SK-N-SH (cell line): ENCODE measurements at regions not wholly inside any gene's neighbourhood (a gene's known extent, or its start where the extent isn't known, plus 50 kb on each side); places are given as distances from the start of the nearest gene placed in this dataset.

Experiments
- CTCF ChIA-PET: fragments of 300-600, 350-600 bp; formaldehyde crosslinking; extraction: SDS; loops from one replicate; lab custom pipeline; 2021; lab: Yijun Ruan, JAX
- POLR2A ChIA-PET: fragments of 350-600 bp; sonication (Branson Sonifier 250); formaldehyde crosslinking; extraction: SDS; loops from one replicate; lab custom pipeline; 2020; ENCODE audit warnings: antibody characterized with exemption, inconsistent platforms; lab: Yijun Ruan, JAX
- DNase-seq: peaks from one replicate; pipeline ENCODE4 v3.0.0; 2012
- H2AFZ ChIP-seq: fragments of 200-600 bp; sonication (generic); 2 replicates; pipeline ENCODE4 v1.8.1; 2016; ENCODE audit warnings: antibody characterized with exemption, mild to moderate bottlenecking, low read depth
- H3F3A ChIP-seq: fragments of 200-600 bp; sonication (generic); replicated peaks from 2 replicates; pipeline ENCODE3; 2016; ENCODE audit warnings: antibody characterized with exemption, mild to moderate bottlenecking; ENCODE audit not compliant: insufficient read depth
- H3K27ac ChIP-seq, 2 experiments: fragments of 200-500 bp in 1 of 2; fragments of 200-600 bp in 1 of 2; sonication (Bioruptor generic) in 1 of 2; sonication (generic), shearing (Covaris generic) in 1 of 2; 2 replicates each; pipeline versions ENCODE4 v1.5.1 to v1.6.1; 2014 to 2016; ENCODE audit warnings: low read depth in 2 of 2, inconsistent platforms in 1 of 2, low read length in 1 of 2, mild to moderate bottlenecking in 1 of 2, mixed read lengths in 1 of 2
- H3K27me3 ChIP-seq: fragments of 200-600 bp; sonication (generic), shearing (Covaris generic); 2 replicates; pipeline ENCODE4 v1.6.1; 2016; ENCODE audit warnings: mixed run types; ENCODE audit not compliant: insufficient read depth
- H3K36me3 ChIP-seq, 2 experiments: fragments of 200-500 bp in 1 of 2; fragments of 200-600 bp in 1 of 2; sonication (Bioruptor generic) in 1 of 2; sonication (generic) in 1 of 2; replicated peaks in 1 of 2; 2 replicates each; pipeline versions ENCODE3 to v1.5.1; 2014 to 2016; ENCODE audit warnings: low read length in 1 of 2, mild to moderate bottlenecking in 1 of 2; ENCODE audit not compliant: insufficient read depth in 2 of 2, control insufficient read depth in 1 of 2
- H3K4me1 ChIP-seq, 2 experiments: fragments of 200-500 bp in 1 of 2; fragments of 200-600 bp in 1 of 2; sonication (Bioruptor generic) in 1 of 2; sonication (generic), shearing (Covaris generic) in 1 of 2; 2 replicates each; pipeline versions ENCODE4 v1.5.1 to v1.6.1; 2014 to 2016; ENCODE audit warnings: low read depth in 1 of 2, low read length in 1 of 2, mixed run types in 1 of 2; ENCODE audit not compliant: insufficient read depth in 2 of 2, control insufficient read depth in 1 of 2
- H3K4me2 ChIP-seq: fragments of 200-600 bp; sonication (generic), shearing (Covaris generic); 2 replicates; pipeline ENCODE4 v1.6.1; 2017; ENCODE audit warnings: mixed run types
- H3K4me3 ChIP-seq, 2 experiments: fragments of 200-500 bp in 1 of 2; fragments of 200-600 bp in 1 of 2; sonication (Bioruptor generic) in 1 of 2; sonication (generic), shearing (Covaris generic) in 1 of 2; 2 replicates each; pipeline versions ENCODE4 v1.5.1 to v1.8.1; 2014 to 2016; ENCODE audit warnings: low read depth in 2 of 2, inconsistent platforms in 1 of 2, low read length in 1 of 2, mild to moderate bottlenecking in 1 of 2, mixed read lengths in 1 of 2, moderate library complexity in 1 of 2
- H3K79me2 ChIP-seq: fragments of 200-600 bp; sonication (generic); 2 replicates; pipeline ENCODE4 v1.8.1; 2017; ENCODE audit warnings: mild to moderate bottlenecking; ENCODE audit not compliant: insufficient read depth
- H3K9ac ChIP-seq: fragments of 200-600 bp; sonication (generic); 2 replicates; pipeline ENCODE4 v1.6.1; 2017; ENCODE audit warnings: mixed run types
- H3K9me2 ChIP-seq: fragments of 200-600 bp; sonication (generic); 2 replicates; pipeline ENCODE4 v1.6.1; 2017; ENCODE audit warnings: mixed run types
- H3K9me3 ChIP-seq: fragments of 200-600 bp; sonication (generic); 2 replicates; pipeline ENCODE4 v1.6.1; 2017; ENCODE audit warnings: mixed run types, mild to moderate bottlenecking, moderate library complexity
- H4K20me1 ChIP-seq: fragments of 200-600 bp; sonication (generic); 2 replicates; pipeline ENCODE4 v1.6.1; 2017; ENCODE audit warnings: mild to moderate bottlenecking, mixed run types; ENCODE audit not compliant: insufficient read depth
- CHD2 ChIP-seq: fragments of 150-350 bp; IDR thresholded peaks from 2 replicates; pipeline ENCODE4 v1.6.1; 2018; ENCODE audit warnings: low read length; ENCODE audit not compliant: partially characterized antibody
- CTCF ChIP-seq: fragments of 200-600 bp; sonication (generic); IDR thresholded peaks from 2 replicates; pipeline ENCODE4 v1.6.1; 2017; ENCODE audit warnings: antibody characterized with exemption, mild to moderate bottlenecking, moderate library complexity
- ELF1 ChIP-seq: IDR thresholded peaks from 2 replicates; pipeline ENCODE4 v1.4.0; 2012
- EP300 ChIP-seq, 2 experiments: IDR thresholded peaks; 2 replicates each; pipeline versions ENCODE4 v1.4.0 to v1.6.1; 2012; ENCODE audit warnings: borderline replicate concordance in 1 of 2, low read depth in 1 of 2, low read length in 1 of 2
- FOSL2 ChIP-seq: IDR thresholded peaks from 2 replicates; pipeline ENCODE4 v1.4.0; 2012; ENCODE audit warnings: low read depth, mild to moderate bottlenecking, moderate library complexity, borderline replicate concordance
- FOXJ3 ChIP-seq: sonication (generic); formaldehyde crosslinking; IDR thresholded peaks from 2 replicates; pipeline ENCODE4 v1.5.1; 2020; ENCODE audit warnings: mild to moderate bottlenecking, missing genetic modification reagents
- FOXM1 ChIP-seq: IDR thresholded peaks from 2 replicates; pipeline ENCODE4 v1.4.0; 2012; ENCODE audit warnings: low read depth, mild to moderate bottlenecking
- GABPA ChIP-seq: IDR thresholded peaks from 2 replicates; pipeline ENCODE4 v1.4.0; 2012; ENCODE audit warnings: low read depth, mild to moderate bottlenecking
- GATA2 ChIP-seq: sonication (generic); formaldehyde crosslinking; IDR thresholded peaks from 2 replicates; pipeline ENCODE4 v1.5.0; 2020; ENCODE audit warnings: mild to moderate bottlenecking, missing genetic modification reagents
- IRF3 ChIP-seq: fragments of 150-350 bp; IDR thresholded peaks from 2 replicates; pipeline ENCODE4 v1.6.1; 2016; ENCODE audit warnings: mild to moderate bottlenecking, low read depth, low read length
- JUND ChIP-seq: IDR thresholded peaks from 2 replicates; pipeline ENCODE4 v1.4.0; 2012
- MEF2A ChIP-seq: IDR thresholded peaks from 2 replicates; pipeline ENCODE4 v1.4.0; 2012; ENCODE audit warnings: low read depth, borderline replicate concordance
- NFIC ChIP-seq: IDR thresholded peaks from 2 replicates; pipeline ENCODE4 v1.4.0; 2012; ENCODE audit warnings: borderline replicate concordance
- PBX3 ChIP-seq: IDR thresholded peaks from 2 replicates; pipeline ENCODE4; 2012
- SIN3A ChIP-seq: IDR thresholded peaks from 2 replicates; pipeline ENCODE4 v1.6.1; 2012; ENCODE audit warnings: low read depth, mild to moderate bottlenecking, low read length, moderate library complexity, borderline replicate concordance
- TCF12 ChIP-seq: IDR thresholded peaks from 2 replicates; pipeline ENCODE4 v1.4.0; 2012
- ZBTB33 ChIP-seq: IDR thresholded peaks from 2 replicates; pipeline ENCODE4 v1.4.0; 2012; ENCODE audit warnings: low read depth, borderline replicate concordance
- WGBS: methylation state at CpG from one replicate; pipeline ENCODE4 v1.1.6; 2017; ENCODE audit warnings: low lambda C conversion rate; 5-methylcytosine and 5-hydroxymethylcytosine counted together

GRCh38 chrX:139079789-139080188 lies 368.3 kb upstream of the FGF13 start:
- CTCF ChIA-PET, result no interaction called here
- no peak overlapping the region for H3K9ac ChIP-seq
- H3F3A ChIP-seq, result no peaks in the 10 kb centered on the region
- H3K9me3 ChIP-seq, result no peaks in the 10 kb centered on the region
- no peak for TF ChIP-seq IRF3
- no peak for TF ChIP-seq EP300 (IDR thresholded peaks at IDR 0.05; ENCODE audit: borderline replicate concordance in 1 of 2, low read depth in 1 of 2, low read length in 1 of 2)
- TF ChIP-seq TCF12, result no peak
- no peak for TF ChIP-seq JUND
- no peak for TF ChIP-seq CTCF
- no peak for TF ChIP-seq CHD2
- no peak for TF ChIP-seq FOXM1
- no peak for TF ChIP-seq ZBTB33
- TF ChIP-seq FOSL2, result no peak
- no peak for TF ChIP-seq ELF1
- no peak for TF ChIP-seq FOXJ3 (CRISPR knock-in tag)
- no peak for TF ChIP-seq SIN3A
- no peaks in the 10 kb centered on the region; a peak in 1 of 4 replicates for H3K4me1 ChIP-seq
- no peak overlapping the region for H3K4me2 ChIP-seq
- H3K79me2 ChIP-seq, result no peaks in the 10 kb centered on the region
- no peak overlapping the region for H3K4me3 ChIP-seq
- no peaks in the 10 kb centered on the region for H3K9me2 ChIP-seq
- no peak overlapping the region for H3K27ac ChIP-seq
- 12% methylated on average over 2 of the region's 2 CpGs for WGBS
- H3K36me3 ChIP-seq, result no peaks in the 10 kb centered on the region
- H3K27me3 ChIP-seq, result no peaks in the 10 kb centered on the region
- POLR2A ChIA-PET, result no interaction called here
- no peak overlapping the region for H2AFZ ChIP-seq
- DNase-seq, result no peak
- no peaks in the 10 kb centered on the region for H4K20me1 ChIP-seq

- no peak overlapping the region for H3K4me3 ChIP-seq
- no peaks in the 10 kb centered on the region; a peak in 1 of 4 replicates for H3K4me1 ChIP-seq
- H3K9ac ChIP-seq, result no peak overlapping the region
- H3K4me2 ChIP-seq, result no peak overlapping the region
- H3K9me2 ChIP-seq, result no peaks in the 10 kb centered on the region
- H3K27me3 ChIP-seq, result no peaks in the 10 kb centered on the region
- H3K27ac ChIP-seq, result no peak overlapping the region
- ChIA-PET CTCF (no interaction called here), POLR2A (no interaction called here)
- no peaks in the 10 kb centered on the region for H3K79me2 ChIP-seq
- no peak for DNase-seq
- 5% methylated on average over 8 of the region's 8 CpGs for WGBS
- no peak overlapping the region for H2AFZ ChIP-seq
- H3F3A ChIP-seq, result no peaks in the 10 kb centered on the region
- H3K9me3 ChIP-seq, result no peaks in the 10 kb centered on the region
- no peaks in the 10 kb centered on the region for H4K20me1 ChIP-seq
- TF ChIP-seq NFIC (no peak), PBX3 (no peak), CTCF (no peak), JUND (no peak), MEF2A (no peak), CHD2 (no peak), GABPA (no peak), GATA2 (CRISPR knock-in tag) (no peak), EP300 (IDR thresholded peaks at IDR 0.05; ENCODE audit: borderline replicate concordance in 1 of 2, low read depth in 1 of 2, low read length in 1 of 2) (no peak)
- H3K36me3 ChIP-seq, result no peaks in the 10 kb centered on the region
Measured at GRCh38 chrX:139078761-139079280, 367.3 kb upstream of the FGF13 start.
